Lower leg skin (tissue), 4 donors: ENCODE measurements at regions not wholly inside any gene's neighbourhood (a gene's known extent, or its start where the extent isn't known, plus 50 kb on each side); places are given as distances from the start of the nearest gene placed in this dataset.

Source experiments
- DNase-seq, 2 donors: peaks; one replicate each; pipeline ENCODE4 v3.0.0-alpha.2; 2019; ENCODE audit warnings: low spot score in 2 of 2
- H3K4me3 ChIP-seq: fragments of 200-600 bp; sonication (generic); 2 replicates; pipeline ENCODE4 v1.5.1; 2017; ENCODE audit warnings: mild to moderate bottlenecking, low read depth; ENCODE audit not compliant: poor library complexity, severe bottlenecking
- POLR2A ChIP-seq, 2 donors: fragments of 450-650 bp; IDR thresholded peaks; one replicate each; pipeline ENCODE4 v1.6.1; 2016 to 2017; ENCODE audit warnings: antibody characterized with exemption in 2 of 2, mild to moderate bottlenecking in 1 of 2, moderate library complexity in 1 of 2
- WGBS, 2 donors: methylation state at CpG; one replicate each; pipeline ENCODE4 v1.1.5; 2018; 5-methylcytosine and 5-hydroxymethylcytosine counted together
- intact Hi-C: fragments of 100-400 bp; cut with DNase I; formaldehyde crosslinking; loops from one replicate; pipeline ENCODE4 v1.15.0; 2023; ENCODE audit warnings: low total_unique reads
- TF ChIP-seq, protein P1 (sequence below), 3 donors: fragments of 450-650 bp; IDR thresholded peaks; one replicate each; pipeline ENCODE4 v1.5.1; 2016; ENCODE audit warnings: antibody characterized with exemption in 3 of 3, mild to moderate bottlenecking in 3 of 3, moderate library complexity in 2 of 3

- 77% methylated on average over 5 of the region's 5 CpGs for WGBS, 2 donors
- TF ChIP-seq, protein P1, sequence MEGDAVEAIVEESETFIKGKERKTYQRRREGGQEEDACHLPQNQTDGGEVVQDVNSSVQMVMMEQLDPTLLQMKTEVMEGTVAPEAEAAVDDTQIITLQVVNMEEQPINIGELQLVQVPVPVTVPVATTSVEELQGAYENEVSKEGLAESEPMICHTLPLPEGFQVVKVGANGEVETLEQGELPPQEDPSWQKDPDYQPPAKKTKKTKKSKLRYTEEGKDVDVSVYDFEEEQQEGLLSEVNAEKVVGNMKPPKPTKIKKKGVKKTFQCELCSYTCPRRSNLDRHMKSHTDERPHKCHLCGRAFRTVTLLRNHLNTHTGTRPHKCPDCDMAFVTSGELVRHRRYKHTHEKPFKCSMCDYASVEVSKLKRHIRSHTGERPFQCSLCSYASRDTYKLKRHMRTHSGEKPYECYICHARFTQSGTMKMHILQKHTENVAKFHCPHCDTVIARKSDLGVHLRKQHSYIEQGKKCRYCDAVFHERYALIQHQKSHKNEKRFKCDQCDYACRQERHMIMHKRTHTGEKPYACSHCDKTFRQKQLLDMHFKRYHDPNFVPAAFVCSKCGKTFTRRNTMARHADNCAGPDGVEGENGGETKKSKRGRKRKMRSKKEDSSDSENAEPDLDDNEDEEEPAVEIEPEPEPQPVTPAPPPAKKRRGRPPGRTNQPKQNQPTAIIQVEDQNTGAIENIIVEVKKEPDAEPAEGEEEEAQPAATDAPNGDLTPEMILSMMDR (IDR thresholded peaks at IDR 0.05), result no peak
- TF ChIP-seq POLR2A (IDR thresholded peaks at IDR 0.05), result no peak
- no peak overlapping the region for H3K4me3 ChIP-seq
Measured at GRCh38 chr10:57706576-57707299, 561.0 kb downstream of the IPMK start.

DNA sequence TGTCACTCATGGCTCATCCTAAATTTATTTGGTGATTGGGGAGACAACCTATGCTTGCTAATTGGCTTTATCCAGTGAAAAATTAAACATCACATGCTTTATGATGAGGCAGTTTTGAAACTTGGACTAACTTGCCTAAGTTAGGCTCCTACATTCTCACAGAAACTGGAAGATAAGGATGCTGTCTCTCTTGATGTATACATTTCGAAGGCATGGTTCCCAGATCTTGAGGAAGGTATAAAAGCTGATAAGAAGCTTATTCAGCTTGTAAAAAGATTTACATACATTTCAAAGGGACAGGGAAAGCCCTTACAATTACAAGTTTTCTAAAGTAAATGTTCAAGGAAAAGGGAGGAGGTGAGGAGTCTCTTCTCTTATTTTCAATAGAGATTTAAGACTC, 561.7 kb downstream of the IPMK start:
- H3K4me3 ChIP-seq, result no peak overlapping the region
- intact Hi-C loops, result no loop called here
- no peak for DNase-seq
- no peak for TF ChIP-seq POLR2A (IDR thresholded peaks at IDR 0.05)
- TF ChIP-seq, protein P1 (IDR thresholded peaks at IDR 0.05), result no peak
- 66 to 71% methylated on average over 1 of the region's 1 CpG for WGBS, 2 donors

More at GRCh38 chr10:57706576-57707299, 561.0 kb downstream of the IPMK start:
- no peak for DNase-seq
- intact Hi-C loops, result no loop called here

DNA sequence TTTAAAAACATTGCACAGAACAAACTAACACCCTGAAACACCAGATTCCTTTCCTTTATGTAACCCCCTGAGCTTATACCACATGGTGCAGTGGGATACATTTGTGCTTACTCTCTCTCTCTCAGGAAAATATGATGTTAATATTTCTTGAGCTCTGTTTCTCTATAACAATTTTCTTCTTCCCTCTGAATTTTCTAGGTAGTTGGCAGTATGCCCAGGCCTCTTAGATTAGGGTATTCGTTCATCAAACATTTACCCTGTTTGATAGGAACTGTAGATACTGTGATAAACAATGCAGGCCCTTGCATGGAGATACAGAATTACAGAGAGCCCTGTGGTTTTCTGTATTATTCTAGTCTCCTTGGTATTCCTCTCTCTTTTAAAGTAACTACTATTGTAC, 567.8 kb downstream of the IPMK start:
- intact Hi-C loops, result no loop called here
- no peak overlapping the region for H3K4me3 ChIP-seq
- no peak for DNase-seq
- TF ChIP-seq POLR2A (IDR thresholded peaks at IDR 0.05), result no peak
- WGBS, 2 donors, result 26 to 27% methylated on average over 1 of the region's 1 CpG

- intact Hi-C loops, result no loop called here
- WGBS, 2 donors, result 61 to 62% methylated on average over 1 of the region's 1 CpG
- H3K4me3 ChIP-seq, result no peak overlapping the region
- TF ChIP-seq, protein P1 (IDR thresholded peaks at IDR 0.05), result no peak
- no peak for TF ChIP-seq POLR2A (IDR thresholded peaks at IDR 0.05)
- no peak for DNase-seq
Measured at GRCh38 chr10:57696641-57697040, 571.1 kb downstream of the IPMK start.

DNA sequence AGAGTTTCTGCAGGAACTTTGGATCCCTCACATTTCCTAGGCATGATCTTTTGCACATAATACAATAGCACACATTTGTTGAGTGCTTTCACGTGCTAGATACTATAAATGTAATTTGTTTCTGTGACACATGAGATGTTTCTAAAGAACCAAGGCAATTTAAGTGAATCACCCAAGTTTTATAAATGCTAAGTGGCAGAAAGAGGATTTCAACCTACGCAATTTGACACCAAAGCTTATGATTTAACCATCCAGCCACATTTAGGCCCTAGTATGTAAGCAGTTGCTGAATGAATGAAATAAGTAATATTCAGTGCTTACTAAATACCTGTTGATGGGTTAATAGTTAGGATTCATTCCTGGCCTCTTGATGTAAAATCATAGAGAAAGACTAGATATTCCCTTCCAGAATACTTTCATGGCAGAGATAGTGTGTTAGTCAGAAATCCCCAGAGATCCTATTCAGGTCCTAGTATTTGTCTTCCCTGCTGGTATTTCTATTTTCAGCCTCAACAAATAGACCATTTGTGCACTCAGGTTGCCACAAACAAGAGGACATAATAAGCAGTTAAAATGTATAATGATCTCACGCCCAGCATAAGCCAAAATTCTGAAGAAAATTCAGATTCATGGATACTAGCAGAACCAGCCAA, 572.6 kb downstream of the IPMK start:
- intact Hi-C loops, result no loop called here
- 78% methylated on average over 3 of the region's 3 CpGs for WGBS, 2 donors
- no peak for TF ChIP-seq POLR2A (IDR thresholded peaks at IDR 0.05)
- TF ChIP-seq, protein P1 (IDR thresholded peaks at IDR 0.05), result no peak

GRCh38 chr10:57692255-57692980, 575.3 kb downstream of the IPMK start:
- no peak for DNase-seq
- intact Hi-C loops, result no loop called here
- TF ChIP-seq, protein P1 (IDR thresholded peaks at IDR 0.05), result no peak
- 39 to 47% methylated on average over 2 of the region's 2 CpGs for WGBS, 2 donors
- H3K4me3 ChIP-seq, result no peak overlapping the region

More for the DNA sequence above, 572.6 kb downstream of the IPMK start:
- H3K4me3 ChIP-seq, result no peak overlapping the region
- DNase-seq, result no peak
